ENCODE measurements at regions not wholly inside any gene's neighbourhood (a gene's known extent, or its start where the extent isn't known, plus 50 kb on each side); places are given as distances from the start of the nearest gene placed in this dataset.

DNA sequence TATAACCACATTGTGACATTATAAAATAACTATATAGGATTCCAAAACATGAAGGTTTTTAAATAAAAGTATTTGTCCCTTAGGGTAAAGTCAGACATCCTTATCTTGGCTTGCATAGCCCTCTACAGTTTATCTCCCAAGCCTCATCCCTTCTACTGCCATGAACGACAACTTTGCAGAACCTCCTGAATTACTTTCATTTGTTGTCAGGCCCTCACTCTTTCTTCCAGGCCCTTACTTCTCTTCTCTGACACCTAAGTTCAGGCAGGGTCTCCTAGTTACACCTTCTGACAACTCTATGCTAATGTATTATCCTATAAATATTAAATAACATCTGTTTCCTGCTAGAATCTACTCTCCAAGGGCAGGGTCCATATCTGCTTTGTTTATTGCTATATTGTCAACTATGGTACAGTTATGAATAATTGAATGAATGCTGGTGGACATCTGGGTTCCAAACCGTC lies 115.7 kb upstream of the MDM1 start:
- no peak for DNase-seq (ENCODE audit: extremely low read depth, low read depth)

DNA sequence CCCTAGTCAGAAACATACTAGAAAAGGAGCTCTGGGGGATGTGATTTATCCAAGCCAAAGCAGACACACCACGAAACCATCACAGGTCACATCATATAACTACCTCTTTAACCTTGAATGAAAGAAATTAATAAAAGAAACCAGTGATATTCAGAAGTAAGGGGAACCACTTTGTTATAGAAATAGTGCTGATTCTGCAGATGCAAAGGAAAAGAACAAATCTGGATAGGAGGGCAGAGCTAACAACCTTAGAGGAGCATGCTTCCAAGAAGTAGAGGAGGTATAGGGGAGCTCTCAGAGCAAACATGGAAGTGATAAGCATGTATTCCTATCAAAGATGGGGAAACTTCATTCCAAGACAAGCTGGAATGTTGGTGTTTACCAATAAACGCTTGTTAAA lies 117.0 kb upstream of the MDM1 start:
- DNase-seq (ENCODE audit: extremely low read depth, low read depth): no peak

DNA sequence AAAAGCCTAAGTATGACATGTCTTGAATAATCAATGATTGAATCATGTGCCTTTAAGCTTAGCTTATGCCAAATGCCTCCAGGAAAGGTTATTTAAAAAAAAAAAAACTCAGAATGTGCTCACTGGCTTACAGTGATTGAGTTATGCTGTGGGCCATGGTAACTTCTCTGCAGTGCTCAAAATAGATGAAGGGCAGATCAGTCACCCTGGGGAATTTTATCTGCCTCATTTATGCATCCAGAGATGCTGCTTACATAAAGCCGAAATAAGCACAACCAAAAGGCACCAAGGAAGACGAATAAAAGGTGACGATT lies 118.7 kb upstream of the MDM1 start:
- DNase-seq (ENCODE audit: extremely low read depth, low read depth): no peak

DNA sequence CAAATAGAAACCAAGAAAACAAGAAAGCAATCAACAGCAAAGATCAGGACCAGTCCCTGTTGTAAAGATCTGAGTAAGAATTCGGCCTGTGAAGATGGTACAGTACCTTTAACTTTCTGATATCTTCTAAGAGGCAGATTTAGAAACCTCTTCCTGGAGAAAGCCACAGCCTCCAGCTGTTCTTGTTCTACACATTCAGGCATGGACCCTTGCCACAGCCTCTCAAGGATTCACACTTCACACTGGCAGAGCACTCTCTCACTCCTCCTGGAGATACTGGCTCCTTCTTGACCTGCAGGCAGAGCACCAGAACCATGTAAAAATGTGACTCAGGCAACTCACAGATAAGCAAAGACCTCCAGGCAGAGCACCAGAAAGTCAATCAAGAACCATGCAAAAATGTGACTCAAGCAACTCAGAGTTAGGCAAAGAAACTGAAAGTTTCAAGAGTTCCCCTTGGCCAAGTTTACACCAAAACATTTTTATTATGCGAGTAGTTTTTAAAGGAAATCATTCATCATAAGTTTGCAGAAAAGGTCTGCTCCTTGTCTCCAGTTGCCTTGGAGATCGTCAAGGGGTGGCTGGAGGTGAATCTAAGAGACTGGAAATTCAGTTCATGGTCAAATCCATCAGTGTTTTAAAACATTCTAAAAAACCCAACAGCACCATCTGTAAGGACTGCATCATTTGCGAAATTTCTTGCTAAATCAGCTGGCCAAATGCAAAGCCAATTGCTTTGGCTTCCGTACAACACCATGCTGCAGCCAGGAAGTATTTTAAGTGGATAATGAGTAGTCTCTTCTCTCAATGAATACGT lies 119.3 kb upstream of the MDM1 start:
- DNase-seq (ENCODE audit: extremely low read depth, low read depth): no peak

DNA sequence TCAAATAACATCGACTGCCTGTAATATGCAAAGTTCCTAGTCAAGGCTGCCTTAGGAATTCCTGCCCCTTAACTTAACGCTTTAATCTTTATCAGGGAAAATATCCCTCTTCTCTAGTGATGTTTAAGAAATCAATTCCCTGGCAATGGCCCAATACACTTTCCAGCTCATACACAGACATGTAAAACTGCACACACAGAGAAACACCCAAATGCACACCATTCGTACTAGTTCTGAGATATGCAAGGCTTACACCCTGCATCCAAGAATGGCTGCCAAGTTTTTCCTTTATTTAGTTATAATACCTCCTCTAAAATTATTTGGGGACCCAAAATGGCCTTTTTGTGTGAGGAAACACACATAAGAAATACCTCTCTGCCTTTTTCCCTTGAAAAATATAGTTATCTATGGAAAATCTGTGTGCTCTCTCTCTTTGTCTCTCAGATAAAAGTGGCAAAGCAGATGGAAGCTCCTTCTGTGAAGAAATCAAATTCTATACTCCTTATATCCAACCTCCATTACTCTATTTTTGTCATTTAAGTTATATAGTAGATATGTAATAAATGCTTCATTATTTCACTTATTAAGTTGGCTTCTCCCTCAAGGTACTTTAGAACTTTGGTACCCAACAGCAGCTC lies 120.0 kb upstream of the MDM1 start:
- no peak for DNase-seq (ENCODE audit: extremely low read depth, low read depth)

DNA sequence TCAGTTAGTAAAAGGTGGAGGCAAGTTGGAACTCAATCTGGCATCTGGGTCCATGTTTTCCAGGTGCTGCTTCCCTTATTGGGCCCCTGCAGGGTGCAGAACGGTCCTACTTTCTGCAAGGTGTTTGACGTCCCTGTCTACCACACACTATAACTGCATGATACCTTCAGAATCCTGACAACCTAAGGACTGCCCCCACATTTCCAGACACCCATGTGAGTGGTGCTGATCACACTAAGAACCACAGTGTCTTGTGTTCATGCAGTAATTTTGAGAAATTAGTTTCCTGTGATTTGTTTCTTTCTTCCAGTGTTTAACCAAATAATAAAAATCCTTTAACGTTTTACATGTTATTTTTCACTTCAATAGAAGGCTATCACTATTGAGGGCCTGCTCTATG lies 121.1 kb upstream of the MDM1 start:
- no peak for DNase-seq (ENCODE audit: extremely low read depth, low read depth)

DNA sequence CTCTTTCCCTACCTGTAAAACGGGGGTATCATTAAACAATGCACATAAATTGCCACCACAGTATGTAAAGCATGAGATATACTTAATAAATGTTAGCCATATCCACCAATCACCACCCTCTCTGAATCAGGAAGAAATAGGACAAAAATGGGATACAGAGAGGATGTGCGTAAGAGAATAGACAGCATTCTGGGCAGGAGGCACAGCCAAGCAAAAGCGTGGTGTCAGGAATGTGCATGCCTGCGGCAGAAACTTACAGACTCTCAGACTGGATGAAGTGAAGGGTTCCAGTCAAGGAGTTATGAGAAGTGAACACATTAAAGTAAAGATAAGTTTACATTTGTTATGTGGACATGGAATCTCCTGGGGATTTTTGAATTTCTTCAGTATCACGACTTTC lies 121.7 kb upstream of the MDM1 start:
- no peak for DNase-seq (ENCODE audit: extremely low read depth, low read depth)

DNA sequence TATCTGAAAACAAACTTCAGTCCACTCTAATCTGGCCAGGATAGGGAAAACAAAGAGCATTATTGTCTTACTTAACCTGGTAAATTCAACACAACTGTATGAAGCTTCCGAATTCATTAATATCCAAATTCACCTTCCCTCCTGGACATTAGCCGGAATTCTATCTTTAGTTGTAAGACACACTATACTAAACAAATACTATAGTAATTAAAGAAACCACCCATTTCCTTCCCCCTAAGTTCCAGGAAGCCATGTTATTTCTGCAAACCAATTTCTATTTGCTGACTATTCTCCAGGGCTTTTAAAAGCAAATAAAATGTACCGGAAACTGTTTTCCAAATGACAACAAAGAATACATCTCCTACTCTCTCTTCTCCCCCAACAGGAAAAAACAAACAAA lies 122.7 kb upstream of the MDM1 start:
- no peak for DNase-seq (ENCODE audit: extremely low read depth, low read depth)

DNA sequence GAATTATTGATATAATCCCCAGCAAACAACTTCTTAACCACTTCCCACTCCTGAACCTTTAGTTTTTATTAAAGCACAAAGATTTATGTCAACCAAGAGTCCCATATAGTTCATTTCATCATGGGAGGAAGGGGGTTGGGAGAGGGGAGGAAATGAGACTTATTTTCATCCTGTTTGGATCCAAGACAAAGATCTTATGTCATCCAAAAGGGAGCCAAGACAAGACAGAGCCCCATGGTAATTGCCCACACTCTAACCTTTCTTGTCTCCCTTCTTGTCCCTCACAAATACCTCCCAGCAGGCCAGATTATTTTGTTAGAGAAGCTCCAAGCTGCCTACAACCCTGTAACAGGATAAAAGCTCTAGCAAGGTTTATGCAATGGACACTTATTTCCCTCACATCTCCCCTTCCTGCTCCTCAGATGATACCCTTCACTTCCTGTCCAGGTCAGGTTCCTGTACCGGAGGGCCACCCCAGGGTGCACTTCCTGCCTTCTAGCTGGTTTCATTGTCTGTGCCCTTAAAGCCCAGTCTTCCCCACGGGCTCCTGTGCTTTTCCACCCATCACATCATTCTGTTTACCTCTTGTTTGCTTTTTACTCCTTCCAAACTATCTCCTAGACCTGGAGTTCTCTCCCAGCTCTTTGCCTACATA lies 123.7 kb upstream of the MDM1 start:
- no peak for DNase-seq (ENCODE audit: extremely low read depth, low read depth)

DNA sequence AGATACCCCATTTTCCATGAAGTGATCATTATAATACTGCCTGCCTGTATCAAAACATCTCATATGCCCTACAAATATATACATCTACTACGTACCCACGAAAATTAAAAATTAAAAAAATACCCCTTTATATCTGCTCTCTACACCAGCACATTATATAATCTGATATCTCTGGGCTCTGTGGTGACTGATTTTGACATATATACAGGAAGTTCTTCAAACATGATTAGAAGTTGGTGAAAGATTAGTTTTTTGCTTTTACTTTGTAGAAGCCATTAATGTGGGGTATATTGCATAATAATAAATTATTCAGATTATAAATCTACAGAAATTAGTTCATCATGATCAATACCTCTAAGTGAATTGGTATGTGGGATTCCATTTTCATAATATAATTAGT lies 126.7 kb upstream of the MDM1 start:
- DNase-seq (ENCODE audit: extremely low read depth, low read depth): no peak

DNA sequence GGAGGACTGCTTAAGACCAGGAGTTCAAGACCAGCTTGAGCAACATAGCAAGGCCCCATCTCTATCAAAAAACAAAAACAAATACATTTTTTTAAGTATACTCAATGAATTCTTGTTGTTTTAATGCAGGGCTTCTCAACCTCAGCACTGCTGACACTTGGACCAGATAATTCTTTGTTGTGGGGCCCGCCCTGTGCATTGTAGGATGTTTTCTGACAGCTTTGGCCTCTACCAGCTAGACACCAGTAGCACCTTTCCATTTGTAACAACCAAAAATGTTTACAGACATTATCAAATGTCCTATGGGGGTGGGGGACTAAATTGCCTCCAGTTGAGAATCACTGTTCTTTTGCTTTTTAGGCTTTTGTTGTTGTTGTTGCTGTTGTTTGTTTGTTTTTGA lies 128.1 kb upstream of the MDM1 start:
- DNase-seq (ENCODE audit: extremely low read depth, low read depth): no peak

DNA sequence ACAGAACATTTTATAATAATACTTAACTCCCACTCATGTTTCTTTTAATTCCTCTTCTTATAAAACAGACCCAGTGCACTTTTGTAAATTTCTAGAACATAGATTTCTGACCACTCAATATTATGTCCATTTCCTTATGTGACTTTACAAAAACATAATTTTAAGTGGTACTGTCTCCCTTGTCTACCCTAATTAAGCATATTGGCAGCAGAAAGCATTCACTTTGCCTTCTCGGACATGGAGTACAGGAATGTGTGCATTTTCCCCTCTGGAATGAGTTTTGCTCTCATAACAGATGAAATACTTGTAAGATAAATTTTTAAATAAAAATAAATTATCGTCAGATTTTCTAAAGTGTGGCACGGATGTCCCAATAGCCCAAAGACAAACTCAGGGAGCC lies 129.5 kb upstream of the MDM1 start:
- no peak for DNase-seq (ENCODE audit: extremely low read depth, low read depth)

DNA sequence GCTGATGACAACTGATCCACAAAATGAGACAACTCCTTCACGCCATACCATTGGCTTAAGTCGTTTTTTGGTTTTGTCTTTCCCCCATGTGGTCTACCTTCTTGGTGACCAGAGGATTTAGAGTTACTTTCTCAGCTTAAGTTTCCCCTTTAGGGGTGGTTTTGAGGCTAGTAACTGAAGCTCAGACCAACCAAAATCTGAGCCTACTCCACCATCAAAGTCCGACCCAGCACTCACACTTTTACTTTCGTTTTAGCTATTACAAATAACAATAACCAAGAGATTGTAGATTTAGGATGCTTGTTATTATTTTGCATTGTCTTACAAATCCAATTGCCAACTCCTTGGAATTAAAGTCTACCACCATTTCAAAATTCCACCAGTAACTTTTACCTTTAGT lies 130.6 kb upstream of the MDM1 start:
- DNase-seq (ENCODE audit: extremely low read depth, low read depth): no peak

DNA sequence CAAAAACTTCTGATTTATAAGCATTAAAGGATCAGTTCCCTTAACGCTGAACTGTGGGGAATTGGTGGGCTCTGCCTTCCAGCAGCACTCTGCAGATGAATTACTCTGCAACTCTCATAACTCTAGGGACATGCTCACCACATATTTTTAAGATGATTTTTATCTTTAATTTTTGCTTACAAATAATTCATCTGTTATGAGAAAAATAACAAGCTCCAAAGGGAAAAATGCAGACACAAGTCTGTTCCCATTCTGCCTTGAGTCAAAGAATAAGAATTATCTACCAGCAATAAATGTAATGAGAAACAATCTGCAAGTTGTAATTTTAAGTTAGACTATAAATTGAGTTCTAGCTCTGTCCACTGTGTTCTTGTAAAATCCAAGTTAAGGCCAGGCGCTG lies 133.1 kb upstream of the MDM1 start:
- DNase-seq (ENCODE audit: extremely low read depth, low read depth): no peak

DNA sequence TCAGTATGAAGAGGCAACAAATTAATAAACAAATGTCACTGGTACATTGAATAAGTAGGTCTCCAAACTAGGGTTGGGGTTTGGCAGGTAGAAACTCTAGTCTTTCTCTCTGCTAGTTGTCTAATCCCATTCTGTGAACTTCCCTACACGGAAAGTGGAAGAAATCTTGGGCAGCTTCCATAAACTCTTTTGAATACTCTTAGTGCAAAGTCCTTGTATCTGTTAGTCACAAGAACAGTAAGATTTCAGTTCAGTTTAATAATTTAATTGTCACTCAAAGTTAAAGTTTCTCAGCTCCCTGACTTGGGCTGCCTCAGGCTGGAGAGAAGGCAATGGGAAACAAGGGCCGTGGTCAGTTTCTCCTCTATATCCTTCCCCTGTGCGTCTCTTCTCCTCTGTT lies 135.4 kb upstream of the MDM1 start:
- DNase-seq (ENCODE audit: extremely low read depth, low read depth): no peak

DNA sequence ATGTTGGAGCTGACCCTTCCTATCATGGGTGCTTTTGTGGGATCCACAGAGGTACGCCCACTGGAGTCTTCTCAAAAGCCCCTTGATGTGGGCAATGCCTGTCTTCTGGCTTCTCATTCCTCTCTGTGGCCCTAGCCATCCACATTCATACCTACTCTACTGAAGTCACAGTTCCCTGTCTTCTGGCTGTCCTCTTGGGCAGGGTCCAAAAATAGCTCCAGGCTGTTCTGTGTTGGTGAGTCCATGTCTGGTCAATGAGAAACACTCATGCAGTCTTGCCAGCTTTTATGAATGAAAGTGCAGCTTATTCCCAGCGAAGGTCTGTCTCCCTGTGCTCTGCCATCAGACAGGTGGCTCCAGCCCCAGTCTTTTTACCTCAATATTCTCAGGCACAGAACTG lies 135.9 kb upstream of the MDM1 start:
- no peak for DNase-seq (ENCODE audit: extremely low read depth, low read depth)

DNA sequence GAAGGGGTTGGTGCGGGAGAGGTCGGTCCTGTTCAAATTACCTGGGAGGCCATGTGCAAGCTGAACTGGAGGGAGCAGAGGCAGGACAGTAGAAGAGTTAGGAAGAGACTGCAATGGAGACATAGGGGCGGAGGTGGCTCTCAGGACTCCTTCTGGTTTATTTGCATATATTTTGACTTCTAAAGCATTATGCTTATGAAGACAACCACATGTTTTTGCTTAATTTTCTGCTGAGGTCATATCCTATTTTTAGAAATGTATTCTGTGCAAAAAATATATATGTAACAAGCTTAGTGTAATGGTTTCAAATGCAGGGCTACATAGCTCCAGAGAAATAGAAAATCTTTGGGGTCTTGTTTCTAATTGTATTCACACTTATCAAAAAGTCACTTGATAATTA lies 137.0 kb upstream of the MDM1 start:
- DNase-seq (ENCODE audit: extremely low read depth, low read depth): no peak

DNA sequence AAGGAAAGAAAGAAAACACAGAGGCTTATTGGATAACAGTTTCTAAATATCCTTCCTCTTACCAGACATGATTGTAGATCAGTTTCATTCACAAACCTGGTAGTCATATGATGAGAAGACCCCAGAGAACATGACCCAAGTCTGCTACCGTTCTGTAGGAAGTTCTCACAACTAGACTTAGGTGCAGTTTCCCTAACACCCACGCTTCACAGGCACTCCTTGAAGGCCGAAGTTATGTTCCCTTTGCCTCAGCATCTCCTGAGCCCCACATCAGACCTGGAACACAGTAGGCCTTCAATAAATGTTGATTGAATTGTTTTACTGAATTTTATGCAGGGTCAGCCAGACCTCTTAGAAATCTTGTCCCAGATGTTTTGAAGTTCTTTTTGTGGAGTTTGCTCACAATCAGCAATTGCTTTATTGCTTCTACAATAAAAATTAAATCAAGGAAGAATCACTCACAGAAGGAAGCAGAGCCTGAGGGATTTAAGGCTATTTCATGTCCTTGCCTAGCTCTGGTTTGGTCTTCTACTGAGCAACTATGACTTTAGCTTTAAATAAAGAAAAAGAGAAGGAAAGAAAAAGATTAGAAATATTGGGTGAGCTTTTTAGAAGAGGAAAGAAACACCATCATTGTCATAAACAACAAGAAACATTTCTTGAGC lies 138.6 kb upstream of the MDM1 start:
- no peak for DNase-seq (ENCODE audit: extremely low read depth, low read depth)

DNA sequence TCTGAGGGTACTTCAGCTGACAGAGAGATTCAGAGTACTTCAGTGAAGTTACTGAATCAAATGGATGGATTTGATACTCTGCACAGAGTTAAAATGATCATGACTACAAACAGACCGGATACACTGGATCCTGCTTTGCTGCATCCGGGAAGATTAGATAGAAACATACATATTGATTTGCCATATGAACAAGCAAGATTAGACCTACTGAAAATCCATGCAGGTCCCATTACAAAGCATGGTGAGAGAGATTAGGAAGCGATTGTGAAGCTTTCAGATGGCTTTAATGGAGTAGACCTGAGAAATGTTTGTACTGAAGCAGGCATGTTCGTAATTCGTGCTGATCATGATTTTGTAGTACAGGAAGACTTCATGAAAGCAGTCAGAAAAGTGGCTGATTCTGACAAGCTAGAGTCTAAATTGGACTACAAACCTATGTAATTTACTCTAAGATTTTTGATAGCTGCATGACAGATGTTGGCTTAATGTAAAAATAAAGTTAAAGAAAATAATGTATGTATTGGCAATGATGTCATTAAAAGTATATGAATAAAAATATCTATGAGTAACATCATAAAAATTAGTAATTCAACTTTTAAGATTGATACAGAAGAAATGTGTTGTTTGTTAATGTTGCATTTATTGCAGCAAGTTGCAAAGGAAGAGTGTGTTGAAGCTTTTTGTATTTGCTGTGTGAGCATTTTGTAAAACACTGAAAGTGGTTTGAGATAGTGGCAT lies 136.1 kb upstream of the RAP1B start:
- DNase-seq (ENCODE audit: extremely low read depth, low read depth): no peak

DNA sequence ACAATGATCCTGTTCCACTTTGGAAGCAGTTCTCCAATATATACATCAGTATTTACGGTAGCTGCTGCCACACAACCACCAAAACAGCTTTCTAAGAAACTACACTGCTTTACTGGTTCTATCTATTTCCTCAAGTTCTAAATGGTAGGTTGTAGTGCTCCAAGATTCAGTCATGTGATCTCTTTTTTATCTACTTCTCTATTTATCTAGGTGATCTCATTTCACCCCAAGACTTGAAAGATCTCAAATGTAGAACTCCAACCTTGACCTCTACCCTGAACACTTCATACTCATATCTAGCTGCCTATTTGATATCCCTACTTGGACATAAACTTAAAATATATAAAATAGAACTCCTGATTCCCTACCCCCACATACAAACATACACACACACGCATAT lies 133.9 kb upstream of the RAP1B start:
- DNase-seq (ENCODE audit: extremely low read depth, low read depth): no peak

DNA sequence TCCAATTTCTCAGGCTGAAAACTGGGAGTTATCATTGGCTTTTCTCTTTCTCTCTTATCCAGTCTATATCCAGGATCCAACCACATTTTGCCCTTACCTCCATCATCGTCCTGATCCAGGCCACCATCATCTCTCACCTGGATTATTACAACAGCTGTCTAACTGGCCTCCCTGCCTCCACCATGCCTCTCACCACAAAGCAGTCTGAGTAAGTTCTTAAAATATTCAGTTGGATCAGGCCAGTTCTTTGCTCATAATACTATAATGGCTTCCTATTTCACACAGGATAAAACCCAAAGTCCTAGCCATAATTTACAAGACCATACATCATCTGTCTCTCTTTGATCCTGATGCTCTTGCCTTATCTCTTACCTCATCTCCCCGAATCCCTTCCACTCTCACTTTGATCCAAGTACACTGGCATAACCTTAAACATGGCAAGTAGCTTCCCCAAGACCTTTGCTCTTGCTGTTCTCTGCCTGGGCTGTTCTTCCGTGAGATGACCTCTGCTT lies 133.4 kb upstream of the RAP1B start:
- no peak for DNase-seq (ENCODE audit: extremely low read depth, low read depth)

Measured in NCI-H460 (cell line).